Tibial nerve (tissue), 4 donors: ENCODE measurements at regions not wholly inside any gene's neighbourhood (a gene's known extent, or its start where the extent isn't known, plus 50 kb on each side); places are given as distances from the start of the nearest gene placed in this dataset.

Experiments
- CTCF ChIP-seq, 5 experiments: fragments of 200-600 bp in 3 of 5; fragments of 450-650 bp in 2 of 5; sonication (generic) in 3 of 5; IDR thresholded peaks; one replicate each; pipeline ENCODE4 v1.5.1; 2016 to 2019; ENCODE audit warnings: antibody characterized with exemption in 5 of 5, mild to moderate bottlenecking in 3 of 5, moderate library complexity in 2 of 5
- EP300 ChIP-seq, 2 donors: sonication (generic); formaldehyde crosslinking; IDR thresholded peaks; one replicate each; pipeline ENCODE4 v1.6.1; 2017; ENCODE audit warnings: antibody characterized with exemption in 2 of 2, mild to moderate bottlenecking in 1 of 2
- POLR2A ChIP-seq, 2 donors: fragments of 450-650 bp; IDR thresholded peaks; one replicate each; pipeline ENCODE4 v1.6.1; 2017; ENCODE audit warnings: antibody characterized with exemption in 2 of 2, mild to moderate bottlenecking in 2 of 2, moderate library complexity in 2 of 2

DNA sequence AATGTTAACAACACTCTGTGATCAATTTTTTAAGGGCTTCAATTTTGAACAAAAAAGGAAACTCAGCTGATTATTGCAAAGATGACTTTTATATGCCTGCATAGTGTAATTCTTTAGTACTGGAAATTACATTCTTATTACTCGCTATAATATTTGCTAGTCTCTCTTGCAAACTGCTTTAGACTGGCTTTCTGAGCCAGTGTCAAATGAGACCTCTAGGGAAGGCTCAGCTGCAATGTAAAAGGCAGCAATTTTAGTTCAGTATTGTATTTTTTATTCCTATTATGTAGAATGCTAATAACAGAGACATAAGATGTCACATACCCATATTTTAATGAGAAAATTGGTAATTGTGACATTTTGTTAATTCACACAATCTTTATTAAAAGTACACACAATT lies 338.1 kb upstream of the LYPLAL1 start:
- TF ChIP-seq CTCF (IDR thresholded peaks at IDR 0.05) (no peak), POLR2A (IDR thresholded peaks at IDR 0.05) (no peak), EP300 (IDR thresholded peaks at IDR 0.05) (no peak)
